ENCODE measurements at regions not wholly inside any gene's neighbourhood (a gene's known extent, or its start where the extent isn't known, plus 50 kb on each side); places are given as distances from the start of the nearest gene placed in this dataset.

DNA sequence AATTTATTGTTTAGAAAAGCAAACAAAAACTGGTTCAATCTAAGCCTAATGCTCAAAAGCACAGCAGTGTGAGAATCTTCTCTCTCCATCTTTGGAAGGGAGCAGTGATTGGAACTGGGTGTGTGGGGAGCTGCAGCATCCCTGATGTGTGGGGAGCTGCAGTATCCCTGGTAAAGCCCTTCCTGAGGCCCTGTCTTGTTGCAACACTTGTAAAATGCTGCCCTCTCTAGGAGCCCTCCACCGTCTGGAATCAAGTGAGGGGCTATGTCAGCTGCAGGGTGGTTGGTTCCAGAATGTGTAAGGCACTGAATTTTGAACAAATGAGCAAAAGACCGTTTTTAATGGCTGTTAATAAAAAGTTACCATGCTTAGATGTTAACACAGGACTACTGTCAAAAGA is 147.7 kb upstream of the RAB12 start:
- TF ChIP-seq, protein P1, sequence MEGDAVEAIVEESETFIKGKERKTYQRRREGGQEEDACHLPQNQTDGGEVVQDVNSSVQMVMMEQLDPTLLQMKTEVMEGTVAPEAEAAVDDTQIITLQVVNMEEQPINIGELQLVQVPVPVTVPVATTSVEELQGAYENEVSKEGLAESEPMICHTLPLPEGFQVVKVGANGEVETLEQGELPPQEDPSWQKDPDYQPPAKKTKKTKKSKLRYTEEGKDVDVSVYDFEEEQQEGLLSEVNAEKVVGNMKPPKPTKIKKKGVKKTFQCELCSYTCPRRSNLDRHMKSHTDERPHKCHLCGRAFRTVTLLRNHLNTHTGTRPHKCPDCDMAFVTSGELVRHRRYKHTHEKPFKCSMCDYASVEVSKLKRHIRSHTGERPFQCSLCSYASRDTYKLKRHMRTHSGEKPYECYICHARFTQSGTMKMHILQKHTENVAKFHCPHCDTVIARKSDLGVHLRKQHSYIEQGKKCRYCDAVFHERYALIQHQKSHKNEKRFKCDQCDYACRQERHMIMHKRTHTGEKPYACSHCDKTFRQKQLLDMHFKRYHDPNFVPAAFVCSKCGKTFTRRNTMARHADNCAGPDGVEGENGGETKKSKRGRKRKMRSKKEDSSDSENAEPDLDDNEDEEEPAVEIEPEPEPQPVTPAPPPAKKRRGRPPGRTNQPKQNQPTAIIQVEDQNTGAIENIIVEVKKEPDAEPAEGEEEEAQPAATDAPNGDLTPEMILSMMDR (IDR thresholded peaks at IDR 0.05), result no peak
- TF ChIP-seq POLR2AphosphoS5 (IDR thresholded peaks at IDR 0.05; ENCODE audit: insufficient read depth in 1 of 2, low read depth in 1 of 2) (no peak), POLR2A (IDR thresholded peaks at IDR 0.05) (no peak)

Measured in vagina (tissue), 2 donors.